Activated T-cell treated with anti-CD3 and anti-CD28 coated beads, Interleukin-2, amount 50 U/mL, for 1 hour (primary cell): ENCODE measurements at regions not wholly inside any gene's neighbourhood (a gene's known extent, or its start where the extent isn't known, plus 50 kb on each side); places are given as distances from the start of the nearest gene placed in this dataset.

ENCODE experiments used
- DNase-seq: peaks from one replicate; pipeline ENCODE4 v3.0.0-alpha.2; 2020

- DNase-seq: no peak
Observed at GRCh38 chr4:108567831-108568230, 52.5 kb upstream of the RPL34 start.

GRCh38 chr4:108561116-108561515 is 59.3 kb upstream of the RPL34 start:
- DNase-seq: no peak

GRCh38 chr4:108560616-108561015 is 59.8 kb upstream of the RPL34 start:
- DNase-seq: no peak

GRCh38 chr4:108559911-108560310 is 60.5 kb upstream of the RPL34 start:
- no peak for DNase-seq

DNA sequence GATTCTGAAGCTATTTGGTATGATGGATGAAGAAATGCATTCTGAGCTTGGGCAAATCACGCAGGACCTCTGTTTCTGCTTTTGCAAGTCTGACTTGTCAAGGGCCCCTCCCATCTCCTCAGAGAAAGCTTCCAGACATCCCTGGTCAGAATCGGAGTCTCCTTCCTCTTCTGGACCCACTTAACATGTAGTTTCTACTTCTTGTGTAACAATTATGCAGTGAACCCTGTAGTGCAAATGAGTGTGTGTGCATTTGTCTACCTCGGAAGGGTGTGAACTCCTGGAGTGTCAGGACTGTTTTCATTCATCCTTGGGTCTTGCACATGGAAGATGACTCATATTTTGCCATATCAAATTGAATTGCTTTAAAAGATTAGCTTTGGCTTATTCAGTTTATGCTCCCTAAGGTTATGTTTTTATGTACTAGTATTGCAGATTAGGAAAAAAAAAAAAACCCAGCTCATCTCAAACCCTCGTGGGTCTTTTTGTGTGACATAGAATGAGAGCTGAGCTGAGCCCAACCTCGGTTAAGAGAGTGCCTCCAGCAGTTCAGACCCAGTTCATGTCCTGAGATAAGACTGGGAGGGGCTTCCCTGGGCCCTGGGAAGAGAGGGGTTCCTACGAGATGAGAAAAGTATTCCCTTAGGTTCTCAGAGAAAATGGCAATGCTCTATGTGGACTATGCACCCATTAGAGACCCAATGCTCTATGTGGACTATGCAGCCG is 61.1 kb upstream of the RPL34 start:
- no peak for DNase-seq

GRCh38 chr4:108556588-108557200 is 63.7 kb upstream of the RPL34 start:
- DNase-seq: no peak

DNA sequence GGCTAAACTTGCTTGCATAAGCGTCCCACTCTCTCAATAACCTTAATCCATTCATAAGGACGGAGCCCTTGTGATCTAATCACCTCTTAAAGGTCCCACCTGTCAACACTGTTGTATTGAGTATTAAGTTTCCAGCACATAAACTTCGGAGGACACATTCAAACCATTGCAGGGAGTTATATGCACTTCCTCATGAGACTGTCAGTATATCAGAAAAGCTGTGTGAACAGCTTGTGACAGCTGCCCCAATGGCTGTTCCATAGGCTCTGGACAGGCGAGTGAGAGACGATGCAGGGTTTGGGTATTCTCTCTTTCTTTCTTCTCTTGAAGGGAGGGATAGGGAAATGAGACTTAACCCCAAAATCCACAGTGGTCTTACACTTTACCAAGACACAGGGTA is 64.2 kb upstream of the RPL34 start:
- DNase-seq: no peak

- no peak for DNase-seq
Observed at GRCh38 chr4:108555701-108556100, 64.7 kb upstream of the RPL34 start.

DNA sequence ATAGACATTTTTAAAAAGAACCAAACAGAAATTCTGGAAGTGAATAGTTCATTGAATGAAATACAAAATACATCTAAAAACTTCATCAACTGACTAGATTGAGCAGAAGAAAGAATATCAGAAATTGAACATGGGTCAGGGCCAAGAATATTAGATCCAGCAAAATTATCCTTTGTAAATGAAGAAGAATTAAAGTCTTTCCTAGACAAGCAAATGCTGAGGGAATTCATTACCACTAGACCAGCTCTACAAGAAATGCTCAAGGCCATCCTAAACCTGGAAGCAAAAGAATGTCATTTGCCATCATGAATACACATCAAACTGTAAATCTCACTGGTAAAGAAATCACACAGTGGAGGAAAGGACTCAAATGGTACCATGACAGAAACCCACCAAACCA is 72.7 kb upstream of the RPL34 start:
- DNase-seq: no peak

DNA sequence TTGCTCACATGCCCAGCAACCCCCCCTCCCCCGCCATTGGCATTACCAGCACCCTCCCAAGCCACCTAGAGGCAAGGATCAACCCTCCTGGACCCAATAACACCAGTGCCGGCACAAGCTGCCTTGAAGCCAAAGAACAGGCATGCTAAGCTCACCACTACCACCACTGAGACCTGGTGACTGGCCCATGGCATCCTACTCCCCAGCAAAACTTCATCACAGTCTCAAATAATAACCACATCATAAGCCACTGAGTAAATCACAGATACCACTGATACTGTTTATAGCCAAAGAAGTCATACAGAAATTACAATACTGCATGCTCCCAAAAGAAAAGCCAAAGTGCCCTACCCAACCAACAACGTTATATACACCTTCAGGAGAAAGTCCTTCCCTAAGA is 73.6 kb upstream of the RPL34 start:
- no peak for DNase-seq

GRCh38 chr4:108544481-108544880 is 75.9 kb upstream of the RPL34 start:
- no peak for DNase-seq

DNA sequence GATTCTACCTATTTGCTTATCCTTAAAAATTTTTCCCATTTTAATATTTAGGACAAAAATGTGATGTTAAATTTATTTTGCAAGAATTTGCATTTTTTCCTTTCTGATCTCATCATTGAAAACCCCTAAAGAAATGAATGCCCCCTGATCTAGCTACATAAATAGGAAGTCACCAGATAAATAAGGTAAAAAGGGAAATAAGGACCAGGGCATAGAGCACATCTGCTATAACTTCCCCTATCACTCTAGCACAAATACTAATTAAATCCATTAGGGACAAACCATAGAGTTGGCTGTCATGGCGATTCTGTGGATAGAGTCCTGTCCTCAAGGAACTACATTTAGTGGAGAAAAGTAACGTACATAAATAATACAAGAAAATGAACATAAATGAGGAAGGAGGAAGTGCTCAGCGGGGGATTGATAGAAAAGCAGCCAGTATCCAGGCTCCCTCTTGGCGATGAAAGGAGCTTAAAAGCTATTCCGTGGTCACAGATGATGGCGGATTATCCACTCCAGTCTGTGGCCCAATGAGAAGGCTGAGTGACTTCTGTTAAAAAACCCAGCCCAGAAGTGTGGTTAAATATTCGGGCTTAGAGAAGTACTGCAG is 76.9 kb upstream of the RPL34 start:
- DNase-seq: no peak

- DNase-seq: no peak
Observed at GRCh38 chr4:108540536-108540935, 79.8 kb upstream of the RPL34 start.

GRCh38 chr4:108536577-108536976 is 83.8 kb upstream of the RPL34 start:
- DNase-seq: no peak

- no peak for DNase-seq
Observed at GRCh38 chr4:108535757-108536156, 84.6 kb upstream of the RPL34 start.

GRCh38 chr4:108533876-108534275 is 86.5 kb upstream of the RPL34 start:
- no peak for DNase-seq

DNA sequence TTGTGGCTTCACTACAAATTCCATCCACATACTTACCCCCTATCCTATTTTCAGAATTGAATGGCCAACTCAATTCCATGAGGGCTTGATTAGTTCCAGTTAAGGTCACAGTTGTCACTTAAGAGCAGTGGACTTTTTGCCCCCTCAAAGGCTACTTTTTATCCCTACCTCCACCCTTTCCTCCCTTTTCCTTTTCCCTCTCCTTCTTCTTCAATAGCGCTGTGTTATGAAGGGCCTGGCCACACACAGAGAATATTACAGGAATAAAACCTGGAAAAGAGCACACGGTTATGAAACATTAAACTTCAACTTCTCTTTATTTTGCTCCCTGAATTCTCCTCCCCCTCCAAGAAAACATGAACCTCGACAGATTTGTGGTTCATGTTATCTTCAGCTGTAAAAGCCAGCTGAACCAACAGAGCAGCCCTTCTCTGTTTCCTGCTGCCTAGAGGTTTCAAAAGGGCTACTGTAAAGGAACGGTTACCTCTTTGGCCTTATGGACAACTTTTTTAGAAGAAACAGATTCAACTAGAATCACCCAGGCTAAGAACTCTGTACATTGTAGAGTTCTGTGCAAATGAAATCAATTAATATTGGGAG is 87.0 kb upstream of the RPL34 start:
- DNase-seq: no peak

- DNase-seq: no peak
Observed at GRCh38 chr4:108532738-108533137, 87.6 kb upstream of the RPL34 start.

- DNase-seq: no peak
Observed at GRCh38 chr4:108532187-108532586, 88.2 kb upstream of the RPL34 start.

DNA sequence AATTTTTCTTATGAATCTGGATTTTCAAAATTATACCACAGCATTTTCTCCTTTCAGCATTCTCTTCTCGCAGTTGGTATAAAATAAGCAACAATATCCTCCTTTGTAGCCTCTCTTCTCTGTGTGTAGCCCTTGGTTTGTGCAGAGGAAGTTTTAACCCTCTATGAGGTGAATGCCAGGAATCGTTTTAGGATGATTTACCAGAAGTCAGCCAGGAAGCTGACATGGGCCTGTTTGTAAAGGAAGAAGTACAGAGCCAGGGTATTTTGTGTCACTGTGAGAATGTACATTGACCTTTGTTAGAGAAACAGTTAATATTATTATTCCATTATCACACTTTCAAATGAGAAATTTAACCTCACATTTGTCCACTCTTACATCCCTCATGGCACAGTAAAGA is 88.9 kb upstream of the RPL34 start:
- no peak for DNase-seq

GRCh38 chr4:108529984-108530905 is 90.1 kb upstream of the RPL34 start:
- DNase-seq: no peak

- no peak for DNase-seq
Observed at GRCh38 chr4:108529102-108529501, 91.3 kb upstream of the RPL34 start.

DNA sequence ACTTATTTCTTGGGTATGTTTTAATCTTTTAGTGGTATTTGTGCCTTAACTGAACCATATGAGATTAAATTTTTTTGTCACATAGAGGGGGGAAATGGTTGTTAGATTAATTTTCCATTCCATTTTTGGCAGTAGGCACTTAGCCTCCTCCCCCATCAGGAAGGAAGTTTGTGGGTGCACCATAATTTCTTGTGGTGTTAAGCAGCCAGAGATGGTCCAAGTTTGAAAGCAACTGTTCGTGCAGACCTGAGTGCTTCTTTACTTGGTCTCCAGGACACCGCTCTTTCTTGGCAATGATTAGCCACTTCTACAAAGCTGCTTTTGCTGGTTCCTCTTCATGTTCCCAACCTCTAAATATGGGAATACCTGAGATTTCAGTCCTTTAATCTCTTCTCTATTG is 92.7 kb upstream of the RPL34 start:
- DNase-seq: no peak
